Loucy (cell line): ENCODE measurements at regions not wholly inside any gene's neighbourhood (a gene's known extent, or its start where the extent isn't known, plus 50 kb on each side); places are given as distances from the start of the nearest gene placed in this dataset.

Source experiments
- H2AFZ ChIP-seq: fragments of 200-600 bp; sonication (generic); 2 replicates; pipeline ENCODE4 v1.6.0; 2016; ENCODE audit warnings: antibody characterized with exemption, mild to moderate bottlenecking, low read length, moderate library complexity
- H3F3A ChIP-seq: fragments of 200-600 bp; 2 replicates; pipeline ENCODE4 v1.6.0; 2016; ENCODE audit warnings: antibody characterized with exemption, low read depth, mild to moderate bottlenecking
- H3K27me3 ChIP-seq: fragments of 200-600 bp; sonication (generic); 2 replicates; pipeline ENCODE4 v1.6.1; 2014; ENCODE audit warnings: low read length, mild to moderate bottlenecking; ENCODE audit not compliant: insufficient read depth, poor library complexity, severe bottlenecking
- H3K36me3 ChIP-seq: fragments of 200-600 bp; sonication (generic); 2 replicates; pipeline ENCODE4 v1.6.1; 2016; ENCODE audit warnings: low read length; ENCODE audit not compliant: insufficient read depth
- H3K4me1 ChIP-seq: fragments of 200-600 bp; sonication (generic); 2 replicates; pipeline ENCODE4 v1.5.1; 2014; ENCODE audit warnings: low read length, mild to moderate bottlenecking; ENCODE audit not compliant: insufficient read depth, poor library complexity, severe bottlenecking
- H3K4me2 ChIP-seq: fragments of 200-600 bp; sonication (generic); 2 replicates; pipeline ENCODE4 v1.6.0; 2014; ENCODE audit warnings: antibody characterized with exemption, low read length, low read depth, mild to moderate bottlenecking; ENCODE audit not compliant: poor library complexity, severe bottlenecking
- H3K4me3 ChIP-seq: fragments of 200-600 bp; sonication (generic); 2 replicates; pipeline ENCODE4 v1.5.1; 2014; ENCODE audit warnings: low read length, mild to moderate bottlenecking, mixed read lengths; ENCODE audit not compliant: poor library complexity, severe bottlenecking
- H3K79me2 ChIP-seq: fragments of 200-600 bp; sonication (generic); 2 replicates; pipeline ENCODE4 v1.6.1; 2014; ENCODE audit warnings: low read length; ENCODE audit not compliant: insufficient read depth
- H3K9ac ChIP-seq: fragments of 200-600 bp; sonication (generic); 2 replicates; pipeline ENCODE4 v1.6.0; 2014; ENCODE audit warnings: mild to moderate bottlenecking, low read depth, low read length, moderate library complexity; ENCODE audit not compliant: poor library complexity, severe bottlenecking
- H3K9me2 ChIP-seq: fragments of 200-600 bp; sonication (generic); replicated peaks from 2 replicates; pipeline ENCODE4 v1.6.1; 2016; ENCODE audit warnings: low read depth, low read length, mixed read lengths
- H3K9me3 ChIP-seq: fragments of 200-600 bp; sonication (generic); 2 replicates; pipeline ENCODE4 v1.6.1; 2014; ENCODE audit warnings: mild to moderate bottlenecking, antibody characterized with exemption, low read length, low read depth; ENCODE audit not compliant: insufficient read depth
- H4K20me1 ChIP-seq: fragments of 200-600 bp; sonication (generic); 2 replicates; pipeline ENCODE4 v1.6.0; 2014; ENCODE audit warnings: antibody characterized with exemption, low read length, mild to moderate bottlenecking; ENCODE audit not compliant: insufficient read depth, poor library complexity, severe bottlenecking
- CTCF ChIP-seq: fragments of 200-600 bp; sonication (generic); conservative IDR thresholded peaks from 2 replicates; pipeline ENCODE4 v1.5.1; 2014; ENCODE audit warnings: mild to moderate bottlenecking, antibody characterized with exemption, low read length
- EZH2phosphoT487 ChIP-seq: fragments of 200-600 bp; IDR thresholded peaks from 2 replicates; pipeline ENCODE4 v1.6.1; 2018; ENCODE audit warnings: antibody characterized with exemption, mild to moderate bottlenecking, moderate library complexity, borderline replicate concordance

GRCh38 chr10:113263056-113263455 is 289.8 kb upstream of the HABP2 start:
- Histone ChIP-seq H3K4me3 (no peak overlapping the region), H4K20me1 (no peaks in the 10 kb centered on the region), H3K27me3 (no peaks in the 10 kb centered on the region), H3K9me2 (no peaks in the 10 kb centered on the region), H3K79me2 (no peaks in the 10 kb centered on the region), H3K9me3 (no peaks in the 10 kb centered on the region), H3F3A (no peaks in the 10 kb centered on the region), H3K4me2 (no peak overlapping the region), H3K4me1 (no peaks in the 10 kb centered on the region), H3K36me3 (no peaks in the 10 kb centered on the region), H3K9ac (no peak overlapping the region), H2AFZ (no peak overlapping the region)
- TF ChIP-seq EZH2phosphoT487 (no peak), CTCF (no peak)

GRCh38 chr10:113264333-113265131 is 288.3 kb upstream of the HABP2 start:
- no peak for TF ChIP-seq EZH2phosphoT487
- no peak for TF ChIP-seq CTCF
- Histone ChIP-seq H3F3A (no peaks in the 10 kb centered on the region), H3K9me2 (no peaks in the 10 kb centered on the region), H4K20me1 (no peaks in the 10 kb centered on the region), H3K9ac (no peak overlapping the region), H3K4me1 (no peaks in the 10 kb centered on the region), H3K9me3 (no peaks in the 10 kb centered on the region), H3K27me3 (no peaks in the 10 kb centered on the region), H3K36me3 (no peaks in the 10 kb centered on the region), H2AFZ (no peak overlapping the region), H3K4me2 (no peak overlapping the region), H3K4me3 (no peak overlapping the region), H3K79me2 (no peaks in the 10 kb centered on the region)

GRCh38 chr10:113266147-113266546 is 286.7 kb upstream of the HABP2 start:
- H3K79me2 ChIP-seq: no peaks in the 10 kb centered on the region
- no peak overlapping the region for H3K4me3 ChIP-seq
- no peaks in the 10 kb centered on the region for H3K9me3 ChIP-seq
- H3K9ac ChIP-seq: no peak overlapping the region
- H3K4me2 ChIP-seq: no peak overlapping the region
- H3K4me1 ChIP-seq: no peaks in the 10 kb centered on the region
- H3K9me2 ChIP-seq: no peaks in the 10 kb centered on the region
- H3K27me3 ChIP-seq: no peaks in the 10 kb centered on the region
- H4K20me1 ChIP-seq: no peaks in the 10 kb centered on the region
- no peak overlapping the region for H2AFZ ChIP-seq
- no peaks in the 10 kb centered on the region for H3K36me3 ChIP-seq
- no peaks in the 10 kb centered on the region for H3F3A ChIP-seq
- TF ChIP-seq EZH2phosphoT487 (no peak), CTCF (no peak)
